ENCODE measurements at regions not wholly inside any gene's neighbourhood (a gene's known extent, or its start where the extent isn't known, plus 50 kb on each side); places are given as distances from the start of the nearest gene placed in this dataset.

- no peaks in the 10 kb centered on the region for H3K36me3 ChIP-seq (ENCODE audit: control insufficient read depth in 5 of 5, insufficient read depth in 5 of 5, low read length in 5 of 5)
- H3K4me1 ChIP-seq (ENCODE audit: control insufficient read depth in 5 of 5, insufficient read depth in 5 of 5, low read length in 5 of 5), result no peaks in the 10 kb centered on the region
- no peak overlapping the region for H3K9ac ChIP-seq (ENCODE audit: low read length in 5 of 5)
- H3K9me3 ChIP-seq (ENCODE audit: control insufficient read depth in 5 of 5, low read length in 5 of 5), result peaks cover 0 to 2% (median 0%) of the 10 kb centered on the region in 5 donors
- H3K4me3 ChIP-seq (ENCODE audit: low read depth in 1 of 5, low read length in 5 of 5), result no peak overlapping the region
- H3K27ac ChIP-seq (ENCODE audit: low read depth, low read length), result no peak overlapping the region
- no peaks in the 10 kb centered on the region for H3K27me3 ChIP-seq (ENCODE audit: control insufficient read depth in 5 of 5, insufficient read depth in 4 of 5, low read length in 5 of 5)
Observed at GRCh38 chr4:156251373-156252065, 297.9 kb upstream of the CTSO start.

GRCh38 chr4:156248917-156249316, 295.3 kb upstream of the CTSO start:
- H3K27me3 ChIP-seq (ENCODE audit: control insufficient read depth in 5 of 5, insufficient read depth in 4 of 5, low read length in 5 of 5), result no peaks in the 10 kb centered on the region
- no peaks in the 10 kb centered on the region for H3K36me3 ChIP-seq (ENCODE audit: control insufficient read depth in 5 of 5, insufficient read depth in 5 of 5, low read length in 5 of 5)
- no peaks in the 10 kb centered on the region for H3K4me1 ChIP-seq (ENCODE audit: control insufficient read depth in 5 of 5, insufficient read depth in 5 of 5, low read length in 5 of 5)
- peaks cover 0 to 2% (median 0%) of the 10 kb centered on the region in 5 donors for H3K9me3 ChIP-seq (ENCODE audit: control insufficient read depth in 5 of 5, low read length in 5 of 5)
- no peak overlapping the region for H3K4me3 ChIP-seq (ENCODE audit: low read depth in 1 of 5, low read length in 5 of 5)
- no peak overlapping the region for H3K27ac ChIP-seq (ENCODE audit: low read depth, low read length)
- H3K9ac ChIP-seq (ENCODE audit: low read length in 5 of 5), result no peak overlapping the region

GRCh38 chr4:156247470-156247869, 293.8 kb upstream of the CTSO start:
- Histone ChIP-seq H3K9ac (ENCODE audit: low read length in 5 of 5) (no peak overlapping the region), H3K36me3 (ENCODE audit: control insufficient read depth in 5 of 5, insufficient read depth in 5 of 5, low read length in 5 of 5) (no peaks in the 10 kb centered on the region), H3K9me3 (ENCODE audit: control insufficient read depth in 5 of 5, low read length in 5 of 5) (peaks cover 0 to 2% (median 0%) of the 10 kb centered on the region in 5 donors), H3K27me3 (ENCODE audit: control insufficient read depth in 5 of 5, insufficient read depth in 4 of 5, low read length in 5 of 5) (no peaks in the 10 kb centered on the region), H3K4me3 (ENCODE audit: low read depth in 1 of 5, low read length in 5 of 5) (no peak overlapping the region), H3K4me1 (ENCODE audit: control insufficient read depth in 5 of 5, insufficient read depth in 5 of 5, low read length in 5 of 5) (no peaks in the 10 kb centered on the region), H3K27ac (ENCODE audit: low read depth, low read length) (no peak overlapping the region)

- Histone ChIP-seq H3K4me3 (ENCODE audit: low read depth in 1 of 5, low read length in 5 of 5) (no peak overlapping the region), H3K9ac (ENCODE audit: low read length in 5 of 5) (no peak overlapping the region), H3K27me3 (ENCODE audit: control insufficient read depth in 5 of 5, insufficient read depth in 4 of 5, low read length in 5 of 5) (no peaks in the 10 kb centered on the region), H3K27ac (ENCODE audit: low read depth, low read length) (no peak overlapping the region), H3K4me1 (ENCODE audit: control insufficient read depth in 5 of 5, insufficient read depth in 5 of 5, low read length in 5 of 5) (no peaks in the 10 kb centered on the region), H3K36me3 (ENCODE audit: control insufficient read depth in 5 of 5, insufficient read depth in 5 of 5, low read length in 5 of 5) (no peaks in the 10 kb centered on the region), H3K9me3 (ENCODE audit: control insufficient read depth in 5 of 5, low read length in 5 of 5) (no peaks in the 10 kb centered on the region)
Observed at GRCh38 chr4:156243015-156243414, 289.3 kb upstream of the CTSO start.

GRCh38 chr4:156242390-156242789, 288.7 kb upstream of the CTSO start:
- Histone ChIP-seq H3K9me3 (ENCODE audit: control insufficient read depth in 5 of 5, low read length in 5 of 5) (no peaks in the 10 kb centered on the region), H3K9ac (ENCODE audit: low read length in 5 of 5) (no peak overlapping the region), H3K4me3 (ENCODE audit: low read depth in 1 of 5, low read length in 5 of 5) (no peak overlapping the region), H3K4me1 (ENCODE audit: control insufficient read depth in 5 of 5, insufficient read depth in 5 of 5, low read length in 5 of 5) (no peaks in the 10 kb centered on the region), H3K27ac (ENCODE audit: low read depth, low read length) (no peak overlapping the region), H3K36me3 (ENCODE audit: control insufficient read depth in 5 of 5, insufficient read depth in 5 of 5, low read length in 5 of 5) (no peaks in the 10 kb centered on the region), H3K27me3 (ENCODE audit: control insufficient read depth in 5 of 5, insufficient read depth in 4 of 5, low read length in 5 of 5) (no peaks in the 10 kb centered on the region)

- Histone ChIP-seq H3K4me3 (ENCODE audit: low read depth in 1 of 5, low read length in 5 of 5) (no peak overlapping the region), H3K36me3 (ENCODE audit: control insufficient read depth in 5 of 5, insufficient read depth in 5 of 5, low read length in 5 of 5) (no peaks in the 10 kb centered on the region), H3K9me3 (ENCODE audit: control insufficient read depth in 5 of 5, low read length in 5 of 5) (no peaks in the 10 kb centered on the region), H3K9ac (ENCODE audit: low read length in 5 of 5) (no peak overlapping the region), H3K27me3 (ENCODE audit: control insufficient read depth in 5 of 5, insufficient read depth in 4 of 5, low read length in 5 of 5) (no peaks in the 10 kb centered on the region), H3K4me1 (ENCODE audit: control insufficient read depth in 5 of 5, insufficient read depth in 5 of 5, low read length in 5 of 5) (no peaks in the 10 kb centered on the region), H3K27ac (ENCODE audit: low read depth, low read length) (no peak overlapping the region)
Observed at GRCh38 chr4:156241896-156242295, 288.2 kb upstream of the CTSO start.

- no peaks in the 10 kb centered on the region for H3K4me1 ChIP-seq (ENCODE audit: control insufficient read depth in 5 of 5, insufficient read depth in 5 of 5, low read length in 5 of 5)
- H3K27me3 ChIP-seq (ENCODE audit: control insufficient read depth in 5 of 5, insufficient read depth in 4 of 5, low read length in 5 of 5), result no peaks in the 10 kb centered on the region
- H3K9me3 ChIP-seq (ENCODE audit: control insufficient read depth in 5 of 5, low read length in 5 of 5), result no peaks in the 10 kb centered on the region
- H3K36me3 ChIP-seq (ENCODE audit: control insufficient read depth in 5 of 5, insufficient read depth in 5 of 5, low read length in 5 of 5), result no peaks in the 10 kb centered on the region
- no peak overlapping the region for H3K27ac ChIP-seq (ENCODE audit: low read depth, low read length)
- no peak overlapping the region for H3K9ac ChIP-seq (ENCODE audit: low read length in 5 of 5)
- H3K4me3 ChIP-seq (ENCODE audit: low read depth in 1 of 5, low read length in 5 of 5), result no peak overlapping the region
Observed at GRCh38 chr4:156238171-156238570, 284.5 kb upstream of the CTSO start.

DNA sequence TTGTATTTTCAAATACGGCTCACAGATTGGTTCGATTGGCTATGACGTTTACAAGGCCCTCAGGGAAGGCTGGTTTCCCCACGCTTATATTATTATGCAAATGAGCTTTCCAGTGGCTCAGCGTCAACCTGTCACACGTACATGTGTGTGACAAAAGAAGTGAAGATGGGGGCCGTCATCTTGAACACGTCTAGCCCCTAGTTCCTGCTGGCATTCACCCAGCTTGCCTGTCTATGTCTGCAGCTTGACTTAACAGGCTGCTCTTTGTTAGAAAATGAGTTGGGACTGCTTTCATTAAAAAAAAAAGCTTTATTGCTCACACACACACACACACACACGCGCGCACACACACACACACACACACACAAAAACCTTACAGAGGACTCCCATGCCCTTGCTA, 283.6 kb upstream of the CTSO start:
- H3K27ac ChIP-seq (ENCODE audit: low read depth, low read length), result no peak overlapping the region
- H3K27me3 ChIP-seq (ENCODE audit: control insufficient read depth in 5 of 5, insufficient read depth in 4 of 5, low read length in 5 of 5), result no peaks in the 10 kb centered on the region
- no peak overlapping the region for H3K9ac ChIP-seq (ENCODE audit: low read length in 5 of 5)
- no peak overlapping the region for H3K4me3 ChIP-seq (ENCODE audit: low read depth in 1 of 5, low read length in 5 of 5)
- no peaks in the 10 kb centered on the region for H3K9me3 ChIP-seq (ENCODE audit: control insufficient read depth in 5 of 5, low read length in 5 of 5)
- H3K36me3 ChIP-seq (ENCODE audit: control insufficient read depth in 5 of 5, insufficient read depth in 5 of 5, low read length in 5 of 5), result no peaks in the 10 kb centered on the region
- no peaks in the 10 kb centered on the region for H3K4me1 ChIP-seq (ENCODE audit: control insufficient read depth in 5 of 5, insufficient read depth in 5 of 5, low read length in 5 of 5)

- Histone ChIP-seq H3K27ac (ENCODE audit: low read depth, low read length) (no peak overlapping the region), H3K4me1 (ENCODE audit: control insufficient read depth in 5 of 5, insufficient read depth in 5 of 5, low read length in 5 of 5) (peaks cover 0 to 8% (median 0%) of the 10 kb centered on the region in 5 donors), H3K36me3 (ENCODE audit: control insufficient read depth in 5 of 5, insufficient read depth in 5 of 5, low read length in 5 of 5) (no peaks in the 10 kb centered on the region), H3K27me3 (ENCODE audit: control insufficient read depth in 5 of 5, insufficient read depth in 4 of 5, low read length in 5 of 5) (no peaks in the 10 kb centered on the region), H3K9ac (ENCODE audit: low read length in 5 of 5) (no peak overlapping the region), H3K9me3 (ENCODE audit: control insufficient read depth in 5 of 5, low read length in 5 of 5) (no peaks in the 10 kb centered on the region), H3K4me3 (ENCODE audit: low read depth in 1 of 5, low read length in 5 of 5) (no peak overlapping the region)
Observed at GRCh38 chr4:156230176-156230575, 276.5 kb upstream of the CTSO start.

DNA sequence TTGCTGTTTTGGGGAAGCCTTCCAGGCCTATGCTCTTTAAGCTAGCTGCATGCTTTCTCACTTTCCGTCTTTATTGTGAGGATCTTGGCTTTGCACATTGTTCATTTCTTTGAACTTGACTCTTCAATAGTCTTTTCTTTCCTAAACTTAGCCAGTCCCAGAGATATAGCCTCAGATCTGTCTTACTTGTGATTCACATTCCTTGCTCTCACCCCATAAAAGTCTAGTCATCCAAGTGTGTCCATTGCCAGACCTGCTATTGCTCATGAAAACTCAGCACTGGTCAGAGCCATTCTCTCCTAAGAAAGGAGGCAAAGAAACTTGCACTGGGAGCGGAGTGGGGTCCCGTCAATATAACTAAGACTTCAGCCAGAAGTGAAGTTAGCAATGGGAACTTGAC, 275.0 kb upstream of the CTSO start:
- Histone ChIP-seq H3K4me1 (ENCODE audit: control insufficient read depth in 5 of 5, insufficient read depth in 5 of 5, low read length in 5 of 5) (peaks cover 0 to 8% (median 0%) of the 10 kb centered on the region in 5 donors), H3K9me3 (ENCODE audit: control insufficient read depth in 5 of 5, low read length in 5 of 5) (no peaks in the 10 kb centered on the region), H3K27me3 (ENCODE audit: control insufficient read depth in 5 of 5, insufficient read depth in 4 of 5, low read length in 5 of 5) (no peaks in the 10 kb centered on the region), H3K4me3 (ENCODE audit: low read depth in 1 of 5, low read length in 5 of 5) (no peak overlapping the region), H3K27ac (ENCODE audit: low read depth, low read length) (no peak overlapping the region), H3K9ac (ENCODE audit: low read length in 5 of 5) (no peak overlapping the region), H3K36me3 (ENCODE audit: control insufficient read depth in 5 of 5, insufficient read depth in 5 of 5, low read length in 5 of 5) (no peaks in the 10 kb centered on the region)
